HL-60 (cell line): ENCODE measurements at regions not wholly inside any gene's neighbourhood (a gene's known extent, or its start where the extent isn't known, plus 50 kb on each side); places are given as distances from the start of the nearest gene placed in this dataset.

ENCODE experiments used
- DNase-seq, 2 experiments: peaks; one replicate each; pipeline ENCODE4 v3.0.0-alpha.2; 2010 to 2020; ENCODE audit warnings: low read depth in 1 of 2, low spot score in 1 of 2
- H3K27ac ChIP-seq: fragments of 250-450 bp; sonication (Bioruptor Pico); replicated peaks from 2 replicates; pipeline ENCODE4 v1.5.1; 2020; ENCODE audit warnings: mild to moderate bottlenecking, moderate library complexity
- H3K27me3 ChIP-seq: fragments of 250-450 bp; sonication (Bioruptor Pico); 2 replicates; pipeline ENCODE4 v1.5.1; 2021; ENCODE audit warnings: mild to moderate bottlenecking, moderate library complexity; ENCODE audit not compliant: insufficient read depth, poor library complexity, severe bottlenecking
- H3K4me3 ChIP-seq: replicated peaks from 2 replicates; pipeline ENCODE4 v1.5.1; 2011; ENCODE audit warnings: mild to moderate bottlenecking, control low read depth, low read length; ENCODE audit not compliant: insufficient read depth
- GABPA ChIP-seq: IDR thresholded peaks from 2 replicates; pipeline ENCODE4 v1.6.1; 2012; ENCODE audit warnings: low read depth
- POLR2AphosphoS5 ChIP-seq: IDR thresholded peaks from 2 replicates; pipeline ENCODE4 v1.6.1; 2012; ENCODE audit warnings: low read depth
- SPI1 ChIP-seq: IDR thresholded peaks from 2 replicates; pipeline ENCODE4 v1.6.1; 2012; ENCODE audit warnings: low read depth, mild to moderate bottlenecking, borderline replicate concordance
- TF ChIP-seq, protein P1 (sequence below): IDR thresholded peaks from 2 replicates; pipeline ENCODE4 v1.6.1; 2012; ENCODE audit warnings: low read depth; ENCODE audit not compliant: insufficient replicate concordance
- TF ChIP-seq, protein P2 (sequence below): IDR thresholded peaks from one replicate; pipeline ENCODE4 v1.5.1; 2011; ENCODE audit warnings: low read length, control low read depth, inconsistent platforms; ENCODE audit not compliant: insufficient read depth

DNA sequence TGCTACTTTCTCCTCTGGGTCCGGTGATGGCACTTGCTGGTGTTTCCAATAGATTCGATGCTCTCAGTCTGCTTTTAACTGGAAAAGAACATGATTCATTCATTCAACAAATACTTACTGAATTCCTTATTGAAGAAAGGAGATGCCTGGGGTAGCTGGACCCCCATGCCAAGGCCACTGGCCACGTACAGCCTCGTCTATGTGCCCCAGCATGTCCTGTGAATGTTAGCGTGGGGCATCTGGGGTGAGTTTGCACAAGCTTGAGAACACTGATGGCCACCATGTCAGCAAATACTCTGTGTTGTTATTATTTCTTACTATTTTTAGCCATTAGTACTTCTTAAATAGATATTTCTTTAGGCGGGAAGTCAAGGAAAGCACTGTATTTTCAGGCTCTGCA, 112.0 kb upstream of the OXGR1 start:
- no peak overlapping the region for H3K4me3 ChIP-seq
- TF ChIP-seq, protein P1, sequence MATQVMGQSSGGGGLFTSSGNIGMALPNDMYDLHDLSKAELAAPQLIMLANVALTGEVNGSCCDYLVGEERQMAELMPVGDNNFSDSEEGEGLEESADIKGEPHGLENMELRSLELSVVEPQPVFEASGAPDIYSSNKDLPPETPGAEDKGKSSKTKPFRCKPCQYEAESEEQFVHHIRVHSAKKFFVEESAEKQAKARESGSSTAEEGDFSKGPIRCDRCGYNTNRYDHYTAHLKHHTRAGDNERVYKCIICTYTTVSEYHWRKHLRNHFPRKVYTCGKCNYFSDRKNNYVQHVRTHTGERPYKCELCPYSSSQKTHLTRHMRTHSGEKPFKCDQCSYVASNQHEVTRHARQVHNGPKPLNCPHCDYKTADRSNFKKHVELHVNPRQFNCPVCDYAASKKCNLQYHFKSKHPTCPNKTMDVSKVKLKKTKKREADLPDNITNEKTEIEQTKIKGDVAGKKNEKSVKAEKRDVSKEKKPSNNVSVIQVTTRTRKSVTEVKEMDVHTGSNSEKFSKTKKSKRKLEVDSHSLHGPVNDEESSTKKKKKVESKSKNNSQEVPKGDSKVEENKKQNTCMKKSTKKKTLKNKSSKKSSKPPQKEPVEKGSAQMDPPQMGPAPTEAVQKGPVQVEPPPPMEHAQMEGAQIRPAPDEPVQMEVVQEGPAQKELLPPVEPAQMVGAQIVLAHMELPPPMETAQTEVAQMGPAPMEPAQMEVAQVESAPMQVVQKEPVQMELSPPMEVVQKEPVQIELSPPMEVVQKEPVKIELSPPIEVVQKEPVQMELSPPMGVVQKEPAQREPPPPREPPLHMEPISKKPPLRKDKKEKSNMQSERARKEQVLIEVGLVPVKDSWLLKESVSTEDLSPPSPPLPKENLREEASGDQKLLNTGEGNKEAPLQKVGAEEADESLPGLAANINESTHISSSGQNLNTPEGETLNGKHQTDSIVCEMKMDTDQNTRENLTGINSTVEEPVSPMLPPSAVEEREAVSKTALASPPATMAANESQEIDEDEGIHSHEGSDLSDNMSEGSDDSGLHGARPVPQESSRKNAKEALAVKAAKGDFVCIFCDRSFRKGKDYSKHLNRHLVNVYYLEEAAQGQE = no peak
- TF ChIP-seq POLR2AphosphoS5 (no peak), GABPA (no peak), SPI1 (no peak)
- TF ChIP-seq, protein P2, sequence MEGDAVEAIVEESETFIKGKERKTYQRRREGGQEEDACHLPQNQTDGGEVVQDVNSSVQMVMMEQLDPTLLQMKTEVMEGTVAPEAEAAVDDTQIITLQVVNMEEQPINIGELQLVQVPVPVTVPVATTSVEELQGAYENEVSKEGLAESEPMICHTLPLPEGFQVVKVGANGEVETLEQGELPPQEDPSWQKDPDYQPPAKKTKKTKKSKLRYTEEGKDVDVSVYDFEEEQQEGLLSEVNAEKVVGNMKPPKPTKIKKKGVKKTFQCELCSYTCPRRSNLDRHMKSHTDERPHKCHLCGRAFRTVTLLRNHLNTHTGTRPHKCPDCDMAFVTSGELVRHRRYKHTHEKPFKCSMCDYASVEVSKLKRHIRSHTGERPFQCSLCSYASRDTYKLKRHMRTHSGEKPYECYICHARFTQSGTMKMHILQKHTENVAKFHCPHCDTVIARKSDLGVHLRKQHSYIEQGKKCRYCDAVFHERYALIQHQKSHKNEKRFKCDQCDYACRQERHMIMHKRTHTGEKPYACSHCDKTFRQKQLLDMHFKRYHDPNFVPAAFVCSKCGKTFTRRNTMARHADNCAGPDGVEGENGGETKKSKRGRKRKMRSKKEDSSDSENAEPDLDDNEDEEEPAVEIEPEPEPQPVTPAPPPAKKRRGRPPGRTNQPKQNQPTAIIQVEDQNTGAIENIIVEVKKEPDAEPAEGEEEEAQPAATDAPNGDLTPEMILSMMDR = no peak
- no peak for DNase-seq

GRCh38 chr13:97107815-97108529, 113.7 kb upstream of the OXGR1 start:
- Histone ChIP-seq H3K27ac (no peak overlapping the region), H3K27me3 (peaks cover 6% of the 10 kb centered on the region), H3K4me3 (no peak overlapping the region)
- TF ChIP-seq, protein P2 = no peak
- TF ChIP-seq SPI1 = no peak
- no peak for TF ChIP-seq POLR2AphosphoS5
- TF ChIP-seq GABPA = no peak
- TF ChIP-seq, protein P1 = no peak
- no peak for DNase-seq

More for the DNA sequence above, 112.0 kb upstream of the OXGR1 start:
- no peaks in the 10 kb centered on the region for H3K27me3 ChIP-seq
- H3K27ac ChIP-seq = no peak overlapping the region

- TF ChIP-seq SPI1 (no peak), GABPA (no peak)
- TF ChIP-seq, protein P2 = no peak
- DNase-seq = no peak
- Histone ChIP-seq H3K27ac (no peak overlapping the region), H3K4me3 (no peak overlapping the region), H3K27me3 (peaks cover 8% of the 10 kb centered on the region)
Observed at GRCh38 chr13:97108530-97108900, 113.6 kb upstream of the MBNL2 start.

DNA sequence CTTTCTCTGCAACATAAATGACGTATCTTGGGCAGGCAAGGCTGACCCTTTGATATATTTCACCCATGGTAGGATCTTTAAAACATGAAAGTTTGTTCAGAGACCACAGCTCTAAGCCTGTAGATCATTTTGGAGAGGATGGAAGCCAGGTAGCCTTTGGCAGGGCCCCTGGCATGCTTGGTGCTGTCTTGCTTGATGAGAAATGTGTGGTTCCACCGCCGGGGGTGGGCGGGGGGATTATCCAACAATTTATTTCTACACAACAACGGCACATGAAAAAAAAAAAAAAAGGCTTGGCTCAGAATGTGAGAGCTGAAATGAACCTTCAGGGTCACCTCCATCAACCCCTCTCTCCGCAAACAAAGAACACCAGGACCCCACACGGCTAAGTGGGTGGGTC, 112.9 kb upstream of the MBNL2 start:
- Histone ChIP-seq H3K27me3 (peaks cover 13% of the 10 kb centered on the region), H3K4me3 (no peak overlapping the region), H3K27ac (no peak overlapping the region)
- no peak for DNase-seq
- TF ChIP-seq, protein P1 = no peak
- TF ChIP-seq, protein P2 = no peak
- TF ChIP-seq SPI1 (no peak), POLR2AphosphoS5 (no peak), GABPA (no peak)
